Colonic mucosa (tissue), 4 donors: ENCODE measurements at regions not wholly inside any gene's neighbourhood (a gene's known extent, or its start where the extent isn't known, plus 50 kb on each side); places are given as distances from the start of the nearest gene placed in this dataset.

Experiments used
- DNase-seq: peaks from one replicate; pipeline ENCODE4 v3.0.0-alpha.2; 2020
- H3K27ac ChIP-seq: fragments of 200-600 bp; one replicate; pipeline ENCODE4 v1.8.0; 2021
- H3K27me3 ChIP-seq: fragments of 200-600 bp; one replicate; pipeline ENCODE4 v1.8.0; 2021
- H3K36me3 ChIP-seq: fragments of 200-600 bp; one replicate; pipeline ENCODE4 v1.8.0; 2021
- H3K4me1 ChIP-seq: fragments of 200-600 bp; one replicate; pipeline ENCODE4 v1.8.0; 2021; ENCODE audit warnings: mild to moderate bottlenecking
- H3K4me3 ChIP-seq: fragments of 200-600 bp; one replicate; pipeline ENCODE4 v1.8.0; 2021
- H3K9ac ChIP-seq, 2 donors: one replicate each; pipeline ENCODE4 v1.7.0; 2013; ENCODE audit warnings: control low read depth in 2 of 2, low read depth in 2 of 2, low read length in 2 of 2
- H3K9me3 ChIP-seq: fragments of 200-600 bp; one replicate; pipeline ENCODE4 v1.8.0; 2021
- CTCF ChIP-seq: fragments of 200-600 bp; IDR thresholded peaks from one replicate; pipeline ENCODE4 v1.8.0; 2022; ENCODE audit warnings: antibody characterized with exemption, mild to moderate bottlenecking
- intact Hi-C: fragments of 100-400 bp; cut with DNase I; formaldehyde crosslinking; loops from one replicate; pipeline ENCODE4 v1.14.1; 2022
- donor health status: healthy.
- donor health status: DM: no; HTN: no; CAD: no.
- donor health status: DM: no; HTN: no; CAD: no.

GRCh38 chr1:244106837-244107493, 55.9 kb downstream of the ZBTB18 start:
- H3K9me3 ChIP-seq = no peaks in the 10 kb centered on the region
- H3K4me1 ChIP-seq = no peaks in the 10 kb centered on the region
- H3K9ac ChIP-seq = no peak overlapping the region
- H3K4me3 ChIP-seq = no peak overlapping the region
- intact Hi-C loops = no loop called here
- TF ChIP-seq CTCF = no peak
- no peaks in the 10 kb centered on the region for H3K36me3 ChIP-seq
- H3K27me3 ChIP-seq = no peaks in the 10 kb centered on the region
- no peak overlapping the region for H3K27ac ChIP-seq
- DNase-seq = no peak

GRCh38 chr1:244111027-244111426, 59.9 kb downstream of the ZBTB18 start:
- Histone ChIP-seq H3K9me3 (no peaks in the 10 kb centered on the region), H3K27me3 (no peaks in the 10 kb centered on the region), H3K9ac (no peak overlapping the region), H3K36me3 (no peaks in the 10 kb centered on the region), H3K4me3 (no peak overlapping the region), H3K4me1 (no peaks in the 10 kb centered on the region), H3K27ac (no peak overlapping the region)
- intact Hi-C loops = no loop called here
- no peak for TF ChIP-seq CTCF
- DNase-seq = no peak

- no peak overlapping the region for H3K27ac ChIP-seq
- DNase-seq = no peak
- H3K9me3 ChIP-seq = no peaks in the 10 kb centered on the region
- H3K27me3 ChIP-seq = no peaks in the 10 kb centered on the region
- TF ChIP-seq CTCF = no peak
- H3K9ac ChIP-seq = no peak overlapping the region
- no peak overlapping the region for H3K4me3 ChIP-seq
- no peaks in the 10 kb centered on the region for H3K36me3 ChIP-seq
- intact Hi-C loops = no loop called here
- H3K4me1 ChIP-seq = no peaks in the 10 kb centered on the region
These were observed 61.0 kb downstream of the ZBTB18 start for GRCh38 chr1:244112041-244112440.

GRCh38 chr1:244112636-244113035, 61.6 kb downstream of the ZBTB18 start:
- Histone ChIP-seq H3K4me3 (no peak overlapping the region), H3K9ac (no peak overlapping the region), H3K36me3 (no peaks in the 10 kb centered on the region), H3K9me3 (no peaks in the 10 kb centered on the region), H3K27me3 (no peaks in the 10 kb centered on the region), H3K27ac (no peak overlapping the region), H3K4me1 (no peaks in the 10 kb centered on the region)
- intact Hi-C loops = no loop called here
- no peak for DNase-seq
- TF ChIP-seq CTCF = no peak

- intact Hi-C loops = no loop called here
- TF ChIP-seq CTCF = no peak
- DNase-seq = no peak
- no peak overlapping the region for H3K4me3 ChIP-seq
- H3K4me1 ChIP-seq = no peaks in the 10 kb centered on the region
- H3K36me3 ChIP-seq = no peaks in the 10 kb centered on the region
- H3K27me3 ChIP-seq = no peaks in the 10 kb centered on the region
- no peak overlapping the region for H3K27ac ChIP-seq
- H3K9me3 ChIP-seq = no peaks in the 10 kb centered on the region
- H3K9ac ChIP-seq = no peak overlapping the region
These were observed 62.6 kb downstream of the ZBTB18 start for GRCh38 chr1:244113532-244114320.
